SK-N-DZ (cell line): ENCODE measurements at regions not wholly inside any gene's neighbourhood (a gene's known extent, or its start where the extent isn't known, plus 50 kb on each side); places are given as distances from the start of the nearest gene placed in this dataset.
A peak's percentile ranks its signal among the peaks of the same experiment; 100 is the strongest.

ENCODE experiments used
- DNase-seq: peaks from one replicate; pipeline ENCODE4 v3.0.0-alpha.2; 2015; ENCODE audit warnings: low spot score
- small RNA-seq, 2 experiments: library from RNA; depleted of rRNA; stranded (forward); fragments of <200 nt; gene quantifications; one replicate each; pipeline ENCODE3, GENCODE V24; 2014

DNA sequence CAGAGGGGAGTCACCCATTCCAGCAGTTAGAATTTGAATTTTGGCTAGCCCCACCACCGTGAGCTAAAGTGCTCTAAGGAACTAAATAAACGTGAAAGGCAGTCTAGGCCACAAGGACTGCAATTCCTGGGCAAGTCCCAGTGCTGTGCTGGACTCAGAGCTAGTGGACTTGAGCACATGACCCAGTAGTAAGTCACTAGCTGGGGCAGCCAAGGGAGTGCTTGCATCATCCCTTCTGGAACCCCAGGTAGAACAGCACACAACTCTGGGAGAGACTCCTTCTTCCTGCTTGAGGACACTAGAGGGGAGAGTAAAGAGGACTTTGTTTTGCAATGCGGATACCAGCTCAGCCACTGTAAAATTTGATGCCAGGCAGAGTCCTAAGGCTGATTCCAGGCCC is 672.2 kb downstream of the CPS1 start:
- DNase-seq = no peak

DNA sequence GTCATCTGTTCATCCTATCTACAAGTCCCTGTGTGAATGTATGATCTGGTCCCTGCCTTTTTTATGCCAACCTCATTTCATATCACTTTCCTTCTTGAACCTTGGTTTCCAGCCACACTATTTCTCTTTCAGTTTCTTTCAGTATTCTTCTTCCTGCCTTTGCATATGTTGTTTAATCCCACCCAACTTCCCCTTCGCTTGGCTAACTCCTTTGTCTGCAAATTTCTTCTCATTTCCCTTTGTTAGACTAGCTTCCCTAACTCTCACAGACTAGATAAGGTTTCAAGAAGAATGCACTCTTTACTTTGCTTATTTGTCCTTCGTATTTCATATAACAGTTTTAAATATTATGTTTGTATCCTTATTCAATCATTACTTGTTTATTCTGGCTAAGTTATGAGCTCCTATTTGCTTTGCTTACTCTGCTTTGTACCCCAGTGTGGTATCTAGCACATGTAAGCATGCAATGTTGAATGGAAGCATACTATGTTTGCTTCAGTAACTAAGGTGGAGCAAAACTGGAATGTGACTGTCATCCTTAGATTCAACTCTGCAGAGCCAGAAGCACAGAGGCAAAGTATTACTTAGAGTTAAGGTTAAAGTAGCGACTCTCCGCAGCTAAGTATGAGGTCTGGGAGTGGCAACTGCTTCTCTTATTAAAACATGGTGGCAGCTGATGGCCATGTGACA is 681.3 kb downstream of the CPS1 start:
- no peak for DNase-seq

- DNase-seq = no peak
Observed at GRCh38 chr2:211241891-211242290, 685.5 kb downstream of the CPS1 start.

GRCh38 chr2:211247751-211248150 is 691.4 kb downstream of the CPS1 start:
- no peak for DNase-seq

DNA sequence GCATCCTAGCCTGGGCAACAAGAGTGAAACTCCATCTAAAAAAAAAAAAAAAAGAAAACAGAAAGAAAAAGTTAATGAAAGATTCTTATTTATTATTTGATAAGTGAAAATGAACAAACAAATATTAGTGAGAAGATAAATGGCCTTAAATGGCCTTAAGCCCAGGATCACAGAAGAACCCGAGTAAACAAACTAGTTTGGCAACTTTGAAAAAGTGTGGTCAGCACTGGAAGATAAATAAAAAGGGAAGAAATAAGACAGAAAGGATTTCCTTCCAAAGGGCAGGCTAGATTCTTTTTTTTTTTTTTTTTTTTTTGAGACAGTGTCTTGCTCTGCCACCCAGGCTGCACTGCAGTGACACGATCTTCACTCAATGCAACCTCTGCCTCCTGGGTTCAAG is 692.4 kb downstream of the CPS1 start:
- DNase-seq = no peak

- no peak for DNase-seq
Observed at GRCh38 chr2:211251016-211251415, 694.6 kb downstream of the CPS1 start.

DNA sequence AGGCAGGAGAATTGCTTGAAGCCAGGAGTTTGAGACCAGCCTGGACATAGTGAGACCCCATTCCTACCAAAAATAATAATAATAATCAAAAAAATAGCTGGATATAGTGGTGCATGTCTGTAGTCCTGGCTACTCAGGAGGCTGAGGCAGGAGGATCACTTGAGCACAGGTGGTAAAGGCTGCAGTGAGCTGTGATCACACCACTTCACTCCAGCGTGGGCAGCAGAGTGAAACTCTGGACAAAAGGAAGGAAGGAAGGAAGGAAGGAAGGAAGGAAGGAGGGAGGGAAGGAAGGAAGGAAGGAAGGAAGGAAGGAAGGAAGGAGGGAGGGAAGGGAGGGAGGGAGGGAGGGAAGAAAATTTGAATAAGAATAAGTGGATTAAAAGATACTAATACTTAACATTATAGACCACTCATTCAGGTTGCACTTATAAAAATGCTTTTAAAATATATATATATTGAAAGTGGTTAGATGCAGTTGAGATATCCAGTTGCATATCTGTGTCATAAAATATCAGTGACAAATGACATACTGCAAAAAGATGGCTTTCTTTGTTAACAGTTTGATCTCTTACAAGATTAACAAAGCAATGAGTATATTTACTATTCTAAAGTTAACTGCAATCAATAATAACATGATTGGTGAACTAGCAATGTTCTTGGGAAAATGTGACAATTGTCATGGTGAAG is 702.4 kb downstream of the CPS1 start:
- DNase-seq = no peak

DNA sequence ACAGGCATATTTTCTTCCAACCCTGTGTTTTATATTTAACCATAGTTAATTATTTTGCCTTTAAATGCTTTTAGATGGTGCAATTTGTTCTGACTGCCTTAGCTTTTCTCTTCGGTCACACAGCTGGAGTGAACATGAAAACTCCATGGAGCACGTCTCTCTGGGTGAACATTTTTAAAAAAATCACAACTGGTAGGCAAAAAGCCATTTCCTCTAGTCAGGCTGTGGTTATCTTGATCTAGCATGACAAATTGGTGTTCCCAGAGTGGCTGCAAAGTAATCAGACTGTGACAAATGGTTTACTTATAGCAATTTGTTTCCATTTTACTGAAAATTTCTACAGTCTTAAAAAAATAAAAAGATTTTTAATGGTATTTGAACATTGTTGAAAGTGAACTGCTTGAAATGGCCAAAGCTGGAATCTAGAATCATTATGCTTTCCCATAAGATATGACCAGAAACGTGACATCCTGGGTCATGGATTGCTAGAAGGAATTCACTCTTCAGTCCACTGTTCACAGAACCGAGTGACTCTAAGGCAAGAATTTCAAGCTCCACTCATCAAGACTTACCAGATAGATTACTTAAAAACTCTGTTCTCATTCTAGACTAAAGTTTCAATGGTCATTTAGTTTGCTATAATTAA is 703.6 kb downstream of the CPS1 start:
- peak; percentile 8 for DNase-seq

DNA sequence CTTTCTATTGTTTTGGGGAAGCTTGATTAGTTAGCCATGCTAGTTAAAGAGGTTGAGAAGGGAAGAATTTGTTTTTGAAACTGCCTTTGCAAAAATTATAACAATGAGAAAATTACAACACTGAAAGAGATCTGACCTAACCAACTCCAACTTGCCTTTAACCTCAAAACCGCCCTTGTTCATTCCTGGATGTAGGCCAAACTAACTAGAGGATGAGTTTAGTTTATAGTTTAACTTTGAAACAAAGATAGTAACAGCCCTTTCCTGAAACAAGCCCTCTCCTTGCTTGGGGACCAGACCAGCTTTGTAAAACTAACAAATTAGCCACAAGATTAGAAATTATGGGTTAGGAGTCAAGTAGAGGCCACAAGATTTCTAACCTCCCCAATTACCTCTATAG is 713.9 kb downstream of the CPS1 start:
- DNase-seq = no peak

DNA sequence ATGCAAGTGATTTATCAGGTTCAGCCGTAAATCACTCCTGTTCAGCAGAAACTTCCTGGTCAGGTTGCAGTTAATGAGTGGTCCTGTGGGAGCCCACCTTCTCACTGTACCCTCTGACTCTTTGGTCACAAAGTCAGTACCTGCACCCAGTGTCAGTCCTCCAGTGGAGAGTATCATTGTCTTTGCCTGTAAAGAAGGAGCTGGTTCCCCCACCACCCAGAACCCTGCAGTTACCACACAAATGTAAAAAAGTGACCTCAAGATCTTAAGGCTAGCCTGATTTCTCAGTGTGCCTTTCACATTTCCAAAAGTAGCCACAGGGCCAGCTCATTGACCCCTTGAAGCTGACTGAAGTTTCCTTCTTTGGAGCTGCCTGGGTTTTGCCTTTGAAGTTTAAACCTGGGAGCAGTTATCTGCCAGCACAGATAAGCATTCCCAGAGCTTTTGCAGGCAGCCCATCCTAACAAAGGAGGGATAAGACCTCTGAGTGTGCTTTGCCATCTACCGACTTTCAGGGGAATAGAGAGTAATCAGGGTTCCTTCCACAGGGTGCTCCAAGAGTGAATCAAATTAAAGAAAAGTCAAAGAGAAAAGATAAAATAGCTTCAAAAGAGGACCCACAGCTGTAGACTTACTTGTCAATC is 725.2 kb downstream of the CPS1 start:
- peak; percentile 4 for DNase-seq

DNA sequence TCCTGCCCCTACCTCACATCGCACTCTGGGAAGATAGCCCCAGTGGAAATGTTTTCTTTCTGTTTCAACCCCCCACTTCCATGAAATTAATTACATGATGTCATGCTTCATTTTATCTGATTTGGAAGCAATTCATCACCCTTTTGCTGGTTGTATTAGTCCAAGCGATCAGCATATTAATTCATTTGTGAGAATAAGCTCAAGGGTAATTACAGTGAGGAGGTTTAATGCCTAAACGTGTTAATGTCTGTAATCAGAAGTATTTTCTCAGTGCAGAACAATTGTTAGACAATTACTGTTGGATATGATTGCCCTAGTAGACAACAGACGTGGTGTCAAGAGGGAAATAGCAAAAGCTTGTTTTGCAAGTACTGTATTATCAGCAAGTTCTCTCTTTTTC is 746.3 kb downstream of the CPS1 start:
- DNase-seq = no peak

- DNase-seq = no peak
Observed at GRCh38 chr2:211306929-211307328, 750.5 kb downstream of the CPS1 start.

Small RNA genes lying in the stretch of these regions (small RNA-seq; reads per million reads assigned to genes)
- 0 reads per million in 2 experiments for gene AC013404.1
